Neuronal stem cell (in vitro differentiated cells): ENCODE measurements at regions not wholly inside any gene's neighbourhood (a gene's known extent, or its start where the extent isn't known, plus 50 kb on each side); places are given as distances from the start of the nearest gene placed in this dataset.

Source experiments
- DNase-seq: peaks from one replicate; pipeline ENCODE4 v3.0.0-alpha.2; 2013; ENCODE audit warnings: low spot score
- H2AFZ ChIP-seq: one replicate; pipeline ENCODE4 v1.6.1; 2013; ENCODE audit warnings: mild to moderate bottlenecking, low read length, inconsistent platforms
- H2AK5ac ChIP-seq: 2 replicates; pipeline ENCODE4 v1.6.1; 2013; ENCODE audit warnings: low read depth, mild to moderate bottlenecking, inconsistent platforms, low read length, moderate library complexity, mixed read lengths
- H2BK120ac ChIP-seq: 2 replicates; pipeline ENCODE4 v1.6.1; 2013; ENCODE audit warnings: low read depth, mild to moderate bottlenecking, inconsistent platforms, low read length, moderate library complexity, mixed read lengths
- H2BK12ac ChIP-seq: one replicate; pipeline ENCODE4 v1.6.1; 2013; ENCODE audit warnings: low read length, inconsistent platforms
- H2BK15ac ChIP-seq: 2 replicates; pipeline ENCODE4 v1.6.1; 2013; ENCODE audit warnings: mild to moderate bottlenecking, low read length, inconsistent platforms, mixed read lengths
- H2BK5ac ChIP-seq: one replicate; pipeline ENCODE4 v1.6.1; 2013; ENCODE audit warnings: inconsistent platforms, mild to moderate bottlenecking, low read length, moderate library complexity
- H3K14ac ChIP-seq: one replicate; pipeline ENCODE4 v1.6.1; 2013; ENCODE audit warnings: low read length, inconsistent platforms
- H3K18ac ChIP-seq: 2 replicates; pipeline ENCODE4 v1.6.1; 2013; ENCODE audit warnings: low read length, inconsistent platforms
- H3K23ac ChIP-seq: 2 replicates; pipeline ENCODE4 v1.6.1; 2013; ENCODE audit warnings: low read depth, mild to moderate bottlenecking, mixed read lengths, low read length, inconsistent platforms; ENCODE audit not compliant: poor library complexity
- H3K27ac ChIP-seq: replicated peaks from 3 replicates; pipeline ENCODE4 v1.5.1; 2013; ENCODE audit warnings: low read length, inconsistent platforms
- H3K27me3 ChIP-seq, 3 experiments: 2 replicates each; pipeline ENCODE4 v1.6.1; 2013; ENCODE audit warnings: low read length in 3 of 3, mild to moderate bottlenecking in 2 of 3, inconsistent platforms in 1 of 3, low read depth in 1 of 3, mixed read lengths in 1 of 3, moderate library complexity in 1 of 3; ENCODE audit not compliant: control insufficient read depth in 3 of 3, insufficient read depth in 3 of 3
- H3K36me3 ChIP-seq, 2 donors: replicated peaks in 1 of 2; 2 replicates each; pipeline ENCODE4 v1.6.1; 2013; ENCODE audit warnings: low read length in 2 of 2; ENCODE audit not compliant: control insufficient read depth in 2 of 2, insufficient read depth in 2 of 2
- H3K4ac ChIP-seq: 2 replicates; pipeline ENCODE4 v1.6.1; 2013; ENCODE audit warnings: inconsistent platforms, mild to moderate bottlenecking, low read length, moderate library complexity
- H3K4me1 ChIP-seq, 2 donors: 1 replicate in 1 of 2; 2 replicates in 1 of 2; pipeline ENCODE4 v1.6.1; 2013; ENCODE audit warnings: low read length in 2 of 2, low read depth in 1 of 2; ENCODE audit not compliant: control insufficient read depth in 2 of 2, insufficient read depth in 1 of 2
- H3K4me2 ChIP-seq: one replicate; pipeline ENCODE4 v1.6.1; 2013; ENCODE audit warnings: mild to moderate bottlenecking, low read length, inconsistent platforms; ENCODE audit not compliant: insufficient read depth, poor library complexity, severe bottlenecking
- H3K4me3 ChIP-seq, 2 donors: 2 replicates each; pipeline ENCODE4 v1.5.1; 2013; ENCODE audit warnings: low read length in 2 of 2, mild to moderate bottlenecking in 2 of 2, inconsistent platforms in 1 of 2, moderate library complexity in 1 of 2
- H3K79me1 ChIP-seq: one replicate; pipeline ENCODE4 v1.6.1; 2013; ENCODE audit warnings: low read depth, mild to moderate bottlenecking, inconsistent platforms, low read length, moderate library complexity
- H3K9ac ChIP-seq: one replicate; pipeline ENCODE4 v1.6.1; 2013; ENCODE audit warnings: mild to moderate bottlenecking, low read depth, low read length, inconsistent platforms; ENCODE audit not compliant: poor library complexity
- H3K9me3 ChIP-seq, 2 donors: replicated peaks in 1 of 2; 2 replicates each; pipeline versions ENCODE3 to v1.6.1; 2013; ENCODE audit warnings: low read length in 2 of 2, mild to moderate bottlenecking in 2 of 2, inconsistent platforms in 1 of 2, low read depth in 1 of 2, mixed read lengths in 1 of 2, moderate library complexity in 1 of 2; ENCODE audit not compliant: control insufficient read depth in 2 of 2, insufficient read depth in 1 of 2
- H4K8ac ChIP-seq: one replicate; pipeline ENCODE4 v1.6.1; 2013; ENCODE audit warnings: low read depth, mild to moderate bottlenecking, inconsistent platforms, low read length, moderate library complexity
- H4K91ac ChIP-seq: one replicate; pipeline ENCODE4 v1.6.1; 2013; ENCODE audit warnings: low read length, low read depth, mild to moderate bottlenecking, inconsistent platforms; ENCODE audit not compliant: poor library complexity
- WGBS, 2 donors: extraction: QIAGEN DNeasy Blood & Tissue Kit; methylation state at CpG; one replicate each; pipeline ENCODE4 v1.1.7; 2013; ENCODE audit warnings: missing lambda C conversion rate in 2 of 2, mixed read lengths in 1 of 2; ENCODE audit not compliant: insufficient read length in 2 of 2, insufficient replicate concordance in 1 of 2; ENCODE audit errors: extremely low coverage in 2 of 2; 5-methylcytosine and 5-hydroxymethylcytosine counted together

- H3K79me1 ChIP-seq = no peaks in the 10 kb centered on the region
- H2BK120ac ChIP-seq = no peak overlapping the region
- peaks cover 0 to 2% of the 10 kb centered on the region in 2 donors for H3K4me1 ChIP-seq
- no peak overlapping the region for H3K18ac ChIP-seq
- H2AK5ac ChIP-seq = no peak overlapping the region
- H3K27me3 ChIP-seq = no peaks in the 10 kb centered on the region
- no peak overlapping the region for H2BK15ac ChIP-seq
- H3K9me3 ChIP-seq = no peaks in the 10 kb centered on the region
- no peak overlapping the region for H3K4me3 ChIP-seq
- H3K9ac ChIP-seq = no peak overlapping the region
- no peak overlapping the region for H3K27ac ChIP-seq
- H3K4ac ChIP-seq = no peak overlapping the region
- no peaks in the 10 kb centered on the region for H3K36me3 ChIP-seq
- no peak overlapping the region for H2BK5ac ChIP-seq
- WGBS, 2 donors = no CpG with 5 or more reads among the region's 6 CpGs
- no peak overlapping the region for H3K4me2 ChIP-seq
- no peak overlapping the region for H4K8ac ChIP-seq
- no peak for DNase-seq
- H3K23ac ChIP-seq = no peak overlapping the region
- no peak overlapping the region for H3K14ac ChIP-seq
- H2AFZ ChIP-seq = no peak overlapping the region
- H2BK12ac ChIP-seq = no peak overlapping the region
- no peak overlapping the region for H4K91ac ChIP-seq
These were observed 908.9 kb upstream of the LCORL start for GRCh38 chr4:18930487-18930886.

GRCh38 chr4:18923496-18924161, 902.1 kb upstream of the LCORL start:
- no peaks in the 10 kb centered on the region for H3K79me1 ChIP-seq
- H3K9me3 ChIP-seq = no peaks in the 10 kb centered on the region
- no peaks in the 10 kb centered on the region for H3K36me3 ChIP-seq
- no peak overlapping the region for H3K9ac ChIP-seq
- no peak overlapping the region for H3K23ac ChIP-seq
- no peak overlapping the region for H2AK5ac ChIP-seq
- H3K14ac ChIP-seq = no peak overlapping the region
- H2BK5ac ChIP-seq = no peak overlapping the region
- H2BK12ac ChIP-seq = no peak overlapping the region
- H2AFZ ChIP-seq = no peak overlapping the region
- no peak overlapping the region for H3K18ac ChIP-seq
- no CpG with 5 or more reads among the region's 1 CpG for WGBS, 2 donors
- no peak overlapping the region for H4K91ac ChIP-seq
- H2BK15ac ChIP-seq = no peak overlapping the region
- no peaks in the 10 kb centered on the region for H3K4me1 ChIP-seq
- H3K27ac ChIP-seq = no peak overlapping the region
- no peak overlapping the region for H4K8ac ChIP-seq
- no peak overlapping the region for H2BK120ac ChIP-seq
- DNase-seq = no peak
- no peak overlapping the region for H3K4ac ChIP-seq
- H3K27me3 ChIP-seq = no peaks in the 10 kb centered on the region
- no peak overlapping the region for H3K4me3 ChIP-seq
- H3K4me2 ChIP-seq = no peak overlapping the region

- peaks cover 0 to 6% of the 10 kb centered on the region in 2 donors for H3K9me3 ChIP-seq
- no peak overlapping the region for H4K91ac ChIP-seq
- H3K27me3 ChIP-seq = no peaks in the 10 kb centered on the region
- no peaks in the 10 kb centered on the region for H3K4me1 ChIP-seq
- H3K18ac ChIP-seq = no peak overlapping the region
- no peak overlapping the region for H2BK12ac ChIP-seq
- no peak overlapping the region for H2AFZ ChIP-seq
- H3K4me3 ChIP-seq = no peak overlapping the region
- no peak overlapping the region for H3K27ac ChIP-seq
- H2BK120ac ChIP-seq = no peak overlapping the region
- no peak overlapping the region for H4K8ac ChIP-seq
- no peak overlapping the region for H3K9ac ChIP-seq
- H3K14ac ChIP-seq = no peak overlapping the region
- no peak for DNase-seq
- H2BK5ac ChIP-seq = no peak overlapping the region
- H3K4me2 ChIP-seq = no peak overlapping the region
- no peak overlapping the region for H2BK15ac ChIP-seq
- H3K79me1 ChIP-seq = no peaks in the 10 kb centered on the region
- no peaks in the 10 kb centered on the region for H3K36me3 ChIP-seq
- no peak overlapping the region for H3K23ac ChIP-seq
- H2AK5ac ChIP-seq = no peak overlapping the region
- H3K4ac ChIP-seq = no peak overlapping the region
These were observed 896.1 kb upstream of the LCORL start for GRCh38 chr4:18917689-18918088.

- WGBS, 2 donors = no CpG with 5 or more reads among the region's 1 CpG
- Histone ChIP-seq H3K14ac (no peak overlapping the region), H3K4me2 (no peak overlapping the region), H4K8ac (no peak overlapping the region), H2AFZ (no peak overlapping the region), H2BK15ac (no peak overlapping the region), H2BK120ac (no peak overlapping the region), H3K27me3 (no peaks in the 10 kb centered on the region), H2BK12ac (no peak overlapping the region), H3K23ac (no peak overlapping the region), H2BK5ac (no peak overlapping the region), H3K27ac (no peak overlapping the region), H3K9me3 (peaks cover 0 to 6% of the 10 kb centered on the region in 2 donors), H4K91ac (no peak overlapping the region), H3K79me1 (no peaks in the 10 kb centered on the region), H3K9ac (no peak overlapping the region), H3K18ac (no peak overlapping the region), H2AK5ac (no peak overlapping the region), H3K4me3 (no peak overlapping the region), H3K36me3 (no peaks in the 10 kb centered on the region), H3K4me1 (no peaks in the 10 kb centered on the region), H3K4ac (no peak overlapping the region)
- no peak for DNase-seq
These were observed 892.6 kb upstream of the LCORL start for GRCh38 chr4:18914182-18914581.
